GM12878 (cell line): ENCODE measurements at regions not wholly inside any gene's neighbourhood (a gene's known extent, or its start where the extent isn't known, plus 50 kb on each side); places are given as distances from the start of the nearest gene placed in this dataset.

Experiments used
- ATAC-seq: fragments of 200-7000 bp; cut with Tn5 transposase; 3 replicates; pipeline ENCODE4 v1.9.1; 2020; ENCODE audit warnings: mild to moderate bottlenecking, moderate library complexity
- BruUV-seq: library from RNA; stranded (reverse); fragments of 400-500 nt; replicated peaks from 2 replicates; lab custom pipeline; 2021; lab: Mats Ljungman, UMichigan
- CTCF ChIA-PET: fragments of 300-600 bp; sonication (Branson Sonifier 250); formaldehyde crosslinking; extraction: SDS; loops from one replicate; lab custom pipeline; 2021; ENCODE audit warnings: inconsistent platforms; lab: Yijun Ruan, JAX
- POLR2A ChIA-PET: fragments of 350-600 bp; formaldehyde crosslinking; extraction: SDS; loops from one replicate; lab custom pipeline; 2021; ENCODE audit warnings: inconsistent platforms; lab: Charles Lee
- RAD21 ChIA-PET: fragments of 300-600 bp; sonication (Branson Sonifier 250); formaldehyde crosslinking; loops from one replicate; lab custom pipeline; 2023; ENCODE audit warnings: antibody characterized with exemption; ENCODE audit not compliant: unreplicated experiment; lab: Charles Lee
- SMC1A ChIA-PET: fragments of 300-600 bp; sonication (Branson Sonifier 250); formaldehyde crosslinking; loops from one replicate; lab custom pipeline; 2023; ENCODE audit not compliant: unreplicated experiment, uncharacterized antibody; lab: Charles Lee
- DNase-seq: peaks from one replicate; pipeline ENCODE4 v3.0.0-alpha.2; 2011; ENCODE audit warnings: low read depth, low spot score
- FAIRE-seq: peaks from 3 replicates; lab custom pipeline; 2011; peaks lifted over from hg19 to GRCh38; lab: Jason Lieb, UNC
- H2AFZ ChIP-seq: 2 replicates; pipeline ENCODE4 v1.6.0; 2011; ENCODE audit warnings: low read depth, low read length, control low read depth; ENCODE audit not compliant: control insufficient read depth
- H3K27ac ChIP-seq: 2 replicates; pipeline ENCODE4 v1.5.1; 2011; ENCODE audit warnings: control low read depth; ENCODE audit not compliant: control insufficient read depth, insufficient read depth
- H3K27me3 ChIP-seq, 2 experiments: replicated peaks in 1 of 2; 2 replicates each; pipeline versions ENCODE4 v1.6.0 to v1.6.1; 2011; ENCODE audit warnings: low read length in 1 of 2; ENCODE audit not compliant: control insufficient read depth in 2 of 2, insufficient read depth in 2 of 2
- H3K36me3 ChIP-seq, 2 experiments: 2 replicates each; pipeline ENCODE4 v1.5.1; 2011; ENCODE audit warnings: low read length in 1 of 2; ENCODE audit not compliant: control insufficient read depth in 2 of 2, insufficient read depth in 2 of 2
- H3K4me1 ChIP-seq: 2 replicates; pipeline ENCODE4 v1.6.1; 2011; ENCODE audit warnings: mild to moderate bottlenecking, low read length, moderate library complexity, mixed read lengths; ENCODE audit not compliant: control insufficient read depth, insufficient read depth
- H3K4me2 ChIP-seq: 2 replicates; pipeline ENCODE4 v1.6.0; 2011; ENCODE audit warnings: control low read depth; ENCODE audit not compliant: control insufficient read depth, insufficient read depth
- H3K4me3 ChIP-seq: fragments of 200-600 bp; sonication (generic); 2 replicates; pipeline ENCODE4 v1.5.1; 2016
- H3K79me2 ChIP-seq: 2 replicates; pipeline ENCODE4 v1.6.0; 2011; ENCODE audit warnings: low read length; ENCODE audit not compliant: control insufficient read depth, insufficient read depth
- H3K9ac ChIP-seq: 2 replicates; pipeline ENCODE4 v1.8.0; 2011; ENCODE audit warnings: low read length, control low read depth, mixed read lengths; ENCODE audit not compliant: control insufficient read depth, insufficient read depth
- H3K9me3 ChIP-seq: replicated peaks from 3 replicates; pipeline ENCODE4 v1.5.1; 2011; ENCODE audit warnings: mild to moderate bottlenecking, low read length; ENCODE audit not compliant: control insufficient read depth, insufficient read depth
- H4K20me1 ChIP-seq: 2 replicates; pipeline ENCODE4 v1.6.0; 2011; ENCODE audit not compliant: control insufficient read depth, insufficient read depth
- BMI1 ChIP-seq: fragments of 450-650 bp; IDR thresholded peaks from 2 replicates; pipeline ENCODE4 v1.6.1; 2016; ENCODE audit warnings: mild to moderate bottlenecking, moderate library complexity, borderline replicate concordance
- CTCF ChIP-seq, 3 experiments: IDR thresholded peaks in 2 of 3; conservative IDR thresholded peaks in 1 of 3; 2 replicates each; pipeline ENCODE4 v1.5.1; 2011; ENCODE audit warnings: low read depth in 3 of 3, low read length in 3 of 3, mild to moderate bottlenecking in 3 of 3, control low read depth in 2 of 3, moderate library complexity in 2 of 3, inconsistent platforms in 1 of 3, mixed read lengths in 1 of 3; ENCODE audit not compliant: control insufficient read depth in 2 of 3, insufficient read depth in 1 of 3; ENCODE audit errors: extremely low read depth in 1 of 3
- HCFC1 ChIP-seq: fragments of 150-350 bp; IDR thresholded peaks from 2 replicates; pipeline ENCODE4 v1.6.1; 2014; ENCODE audit warnings: low read length
- IRF3 ChIP-seq: fragments of 450-650 bp; IDR thresholded peaks from 2 replicates; pipeline ENCODE4 v1.6.1; 2014; ENCODE audit warnings: mild to moderate bottlenecking
- NFIC ChIP-seq: IDR thresholded peaks from 2 replicates; pipeline ENCODE4 v1.6.1; 2012; ENCODE audit warnings: low read depth, mild to moderate bottlenecking, inconsistent platforms, low read length, moderate library complexity
- RAD21 ChIP-seq: IDR thresholded peaks from 2 replicates; pipeline ENCODE4 v1.6.1; 2011; ENCODE audit warnings: mild to moderate bottlenecking, low read depth, low read length, moderate library complexity; ENCODE audit not compliant: insufficient read depth
- SUPT20H ChIP-seq: IDR thresholded peaks from 2 replicates; pipeline ENCODE4 v1.6.1; 2011; ENCODE audit warnings: low read depth, mild to moderate bottlenecking, low read length, moderate library complexity, borderline replicate concordance; ENCODE audit not compliant: control insufficient read depth
- WGBS: methylation state at CpG from one replicate; pipeline ENCODE4 v1.1.6; 2016; ENCODE audit warnings: low lambda C conversion rate; ENCODE audit not compliant: insufficient replicate concordance, insufficient coverage; ENCODE audit errors: missing lambda C conversion rate; 5-methylcytosine and 5-hydroxymethylcytosine counted together
- in situ Hi-C: fragments of 300-500 bp; cut with MboI; formaldehyde crosslinking; loops from 9 replicates; pipeline ENCODE4 v1.14.3; 2018; ENCODE audit warnings: mixed read lengths
- intact Hi-C: fragments of 100-400 bp; cut with micrococcal nuclease; formaldehyde crosslinking; loops from one replicate; pipeline ENCODE4 v1.14.2; 2022; ENCODE audit not compliant: unreplicated experiment
- TF ChIP-seq, protein P1 (sequence below): fragments of 150-350 bp; IDR thresholded peaks from 2 replicates; pipeline ENCODE4 v1.6.1; 2016; ENCODE audit warnings: low read depth, low read length
- TF ChIP-seq, protein P2 (sequence below): fragments of 450-650 bp; IDR thresholded peaks from 2 replicates; pipeline ENCODE4 v1.6.1; 2018; ENCODE audit warnings: borderline replicate concordance, mild to moderate bottlenecking; ENCODE audit not compliant: partially characterized antibody
- TF ChIP-seq, protein P3 (sequence below): fragments of 450-650 bp; IDR thresholded peaks from 2 replicates; pipeline ENCODE4 v1.6.1; 2017; ENCODE audit warnings: antibody characterized with exemption, mild to moderate bottlenecking, moderate library complexity

- TF ChIP-seq, protein P1, sequence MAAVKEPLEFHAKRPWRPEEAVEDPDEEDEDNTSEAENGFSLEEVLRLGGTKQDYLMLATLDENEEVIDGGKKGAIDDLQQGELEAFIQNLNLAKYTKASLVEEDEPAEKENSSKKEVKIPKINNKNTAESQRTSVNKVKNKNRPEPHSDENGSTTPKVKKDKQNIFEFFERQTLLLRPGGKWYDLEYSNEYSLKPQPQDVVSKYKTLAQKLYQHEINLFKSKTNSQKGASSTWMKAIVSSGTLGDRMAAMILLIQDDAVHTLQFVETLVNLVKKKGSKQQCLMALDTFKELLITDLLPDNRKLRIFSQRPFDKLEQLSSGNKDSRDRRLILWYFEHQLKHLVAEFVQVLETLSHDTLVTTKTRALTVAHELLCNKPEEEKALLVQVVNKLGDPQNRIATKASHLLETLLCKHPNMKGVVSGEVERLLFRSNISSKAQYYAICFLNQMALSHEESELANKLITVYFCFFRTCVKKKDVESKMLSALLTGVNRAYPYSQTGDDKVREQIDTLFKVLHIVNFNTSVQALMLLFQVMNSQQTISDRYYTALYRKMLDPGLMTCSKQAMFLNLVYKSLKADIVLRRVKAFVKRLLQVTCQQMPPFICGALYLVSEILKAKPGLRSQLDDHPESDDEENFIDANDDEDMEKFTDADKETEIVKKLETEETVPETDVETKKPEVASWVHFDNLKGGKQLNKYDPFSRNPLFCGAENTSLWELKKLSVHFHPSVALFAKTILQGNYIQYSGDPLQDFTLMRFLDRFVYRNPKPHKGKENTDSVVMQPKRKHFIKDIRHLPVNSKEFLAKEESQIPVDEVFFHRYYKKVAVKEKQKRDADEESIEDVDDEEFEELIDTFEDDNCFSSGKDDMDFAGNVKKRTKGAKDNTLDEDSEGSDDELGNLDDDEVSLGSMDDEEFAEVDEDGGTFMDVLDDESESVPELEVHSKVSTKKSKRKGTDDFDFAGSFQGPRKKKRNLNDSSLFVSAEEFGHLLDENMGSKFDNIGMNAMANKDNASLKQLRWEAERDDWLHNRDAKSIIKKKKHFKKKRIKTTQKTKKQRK: no peak
- no peak for TF ChIP-seq CTCF (IDR thresholded peaks at IDR 0.05 in 2 of 3, conservative IDR thresholded peaks at IDR 0.05 in 1 of 3; ENCODE audit: control insufficient read depth in 2 of 3, extremely low read depth in 1 of 3, insufficient read depth in 1 of 3, low read depth in 3 of 3, low read length in 3 of 3)
- TF ChIP-seq NFIC: no peak
- no peak for TF ChIP-seq IRF3
- no peak for TF ChIP-seq BMI1
- TF ChIP-seq HCFC1: no peak
These were observed 581.1 kb upstream of the AUTS2 start (continued) for GRCh38 chr7:69017208-69017607.

GRCh38 chr7:69018200-69018599 is 580.1 kb upstream of the AUTS2 start:
- Histone ChIP-seq H3K4me3 (no peak overlapping the region), H2AFZ (no peak overlapping the region), H3K9me3 (no peaks in the 10 kb centered on the region), H3K9ac (no peak overlapping the region), H4K20me1 (no peaks in the 10 kb centered on the region), H3K27ac (no peak overlapping the region), H3K27me3 (no peaks in the 10 kb centered on the region), H3K36me3 (no peaks in the 10 kb centered on the region), H3K79me2 (no peaks in the 10 kb centered on the region), H3K4me2 (no peak overlapping the region), H3K4me1 (no peaks in the 10 kb centered on the region)
- TF ChIP-seq SUPT20H (no peak), RAD21 (no peak)
- TF ChIP-seq, protein P2, sequence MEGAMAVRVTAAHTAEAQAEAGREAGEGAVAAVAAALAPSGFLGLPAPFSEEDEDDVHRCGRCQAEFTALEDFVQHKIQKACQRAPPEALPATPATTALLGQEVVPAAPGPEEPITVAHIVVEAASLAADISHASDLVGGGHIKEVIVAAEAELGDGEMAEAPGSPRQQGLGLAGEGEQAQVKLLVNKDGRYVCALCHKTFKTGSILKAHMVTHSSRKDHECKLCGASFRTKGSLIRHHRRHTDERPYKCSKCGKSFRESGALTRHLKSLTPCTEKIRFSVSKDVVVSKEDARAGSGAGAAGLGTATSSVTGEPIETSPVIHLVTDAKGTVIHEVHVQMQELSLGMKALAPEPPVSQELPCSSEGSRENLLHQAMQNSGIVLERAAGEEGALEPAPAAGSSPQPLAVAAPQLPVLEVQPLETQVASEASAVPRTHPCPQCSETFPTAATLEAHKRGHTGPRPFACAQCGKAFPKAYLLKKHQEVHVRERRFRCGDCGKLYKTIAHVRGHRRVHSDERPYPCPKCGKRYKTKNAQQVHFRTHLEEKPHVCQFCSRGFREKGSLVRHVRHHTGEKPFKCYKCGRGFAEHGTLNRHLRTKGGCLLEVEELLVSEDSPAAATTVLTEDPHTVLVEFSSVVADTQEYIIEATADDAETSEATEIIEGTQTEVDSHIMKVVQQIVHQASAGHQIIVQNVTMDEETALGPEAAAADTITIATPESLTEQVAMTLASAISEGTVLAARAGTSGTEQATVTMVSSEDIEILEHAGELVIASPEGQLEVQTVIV: no peak
- TF ChIP-seq, protein P3, sequence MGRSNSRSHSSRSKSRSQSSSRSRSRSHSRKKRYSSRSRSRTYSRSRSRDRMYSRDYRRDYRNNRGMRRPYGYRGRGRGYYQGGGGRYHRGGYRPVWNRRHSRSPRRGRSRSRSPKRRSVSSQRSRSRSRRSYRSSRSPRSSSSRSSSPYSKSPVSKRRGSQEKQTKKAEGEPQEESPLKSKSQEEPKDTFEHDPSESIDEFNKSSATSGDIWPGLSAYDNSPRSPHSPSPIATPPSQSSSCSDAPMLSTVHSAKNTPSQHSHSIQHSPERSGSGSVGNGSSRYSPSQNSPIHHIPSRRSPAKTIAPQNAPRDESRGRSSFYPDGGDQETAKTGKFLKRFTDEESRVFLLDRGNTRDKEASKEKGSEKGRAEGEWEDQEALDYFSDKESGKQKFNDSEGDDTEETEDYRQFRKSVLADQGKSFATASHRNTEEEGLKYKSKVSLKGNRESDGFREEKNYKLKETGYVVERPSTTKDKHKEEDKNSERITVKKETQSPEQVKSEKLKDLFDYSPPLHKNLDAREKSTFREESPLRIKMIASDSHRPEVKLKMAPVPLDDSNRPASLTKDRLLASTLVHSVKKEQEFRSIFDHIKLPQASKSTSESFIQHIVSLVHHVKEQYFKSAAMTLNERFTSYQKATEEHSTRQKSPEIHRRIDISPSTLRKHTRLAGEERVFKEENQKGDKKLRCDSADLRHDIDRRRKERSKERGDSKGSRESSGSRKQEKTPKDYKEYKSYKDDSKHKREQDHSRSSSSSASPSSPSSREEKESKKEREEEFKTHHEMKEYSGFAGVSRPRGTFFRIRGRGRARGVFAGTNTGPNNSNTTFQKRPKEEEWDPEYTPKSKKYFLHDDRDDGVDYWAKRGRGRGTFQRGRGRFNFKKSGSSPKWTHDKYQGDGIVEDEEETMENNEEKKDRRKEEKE: no peak
- no peak for ATAC-seq
- SMC1A ChIA-PET: no interaction called here
- in situ Hi-C loops: no loop called here
- FAIRE-seq: no peak
- intact Hi-C loops: no loop called here
- RAD21 ChIA-PET: no interaction called here
- 13% methylated on average over 3 of the region's 3 CpGs for WGBS
- CTCF ChIA-PET: no interaction called here
- no peak for DNase-seq
- no TSS peak for BruUV-seq
- POLR2A ChIA-PET: no interaction called here
